Fibroblast of mammary gland (primary cell): ENCODE measurements at regions not wholly inside any gene's neighbourhood (a gene's known extent, or its start where the extent isn't known, plus 50 kb on each side); places are given as distances from the start of the nearest gene placed in this dataset.

ENCODE experiments used
- DNase-seq: peaks from one replicate; pipeline ENCODE4 v3.0.0-alpha.2; 2010; ENCODE audit warnings: low read depth
- H3K4me3 ChIP-seq: 2 replicates; pipeline ENCODE4 v1.5.1; 2011; ENCODE audit warnings: low read depth, mild to moderate bottlenecking, low read length, moderate library complexity; ENCODE audit not compliant: control insufficient read depth
- TF ChIP-seq, protein P1 (sequence below): conservative IDR thresholded peaks from 2 replicates; pipeline ENCODE4 v1.5.1; 2011; ENCODE audit warnings: low read depth, low read length, inconsistent platforms; ENCODE audit not compliant: control insufficient read depth, insufficient read depth

DNA sequence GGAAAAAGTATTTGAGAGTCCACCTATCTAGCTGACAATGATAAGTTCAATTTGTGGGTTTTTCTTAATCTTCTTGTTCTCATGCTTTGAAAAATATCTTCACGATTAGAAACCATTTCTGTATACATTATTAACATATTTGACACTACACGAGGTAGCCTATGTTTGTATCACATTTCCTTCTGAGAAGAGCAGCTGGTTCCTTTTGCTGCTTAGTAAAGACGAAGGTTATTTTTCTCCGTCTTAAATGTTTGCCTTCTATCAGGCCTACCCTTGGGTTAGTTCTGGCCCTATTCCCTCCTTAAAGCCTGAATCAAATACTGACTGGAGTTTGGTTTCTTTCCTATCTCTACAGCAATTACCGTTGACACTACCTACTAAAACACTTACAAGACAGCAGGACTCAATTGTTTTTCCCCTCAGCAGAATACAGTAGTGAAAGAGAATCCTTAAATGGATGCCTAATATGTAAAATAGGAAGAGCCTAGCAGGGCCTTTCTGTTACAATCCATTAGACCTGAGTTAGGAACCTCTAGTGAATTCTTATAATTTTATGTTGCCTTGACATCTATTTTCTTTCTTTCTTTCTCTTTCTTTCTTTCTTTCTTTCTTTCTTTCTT, 790.4 kb downstream of the EPHA4 start:
- TF ChIP-seq, protein P1, sequence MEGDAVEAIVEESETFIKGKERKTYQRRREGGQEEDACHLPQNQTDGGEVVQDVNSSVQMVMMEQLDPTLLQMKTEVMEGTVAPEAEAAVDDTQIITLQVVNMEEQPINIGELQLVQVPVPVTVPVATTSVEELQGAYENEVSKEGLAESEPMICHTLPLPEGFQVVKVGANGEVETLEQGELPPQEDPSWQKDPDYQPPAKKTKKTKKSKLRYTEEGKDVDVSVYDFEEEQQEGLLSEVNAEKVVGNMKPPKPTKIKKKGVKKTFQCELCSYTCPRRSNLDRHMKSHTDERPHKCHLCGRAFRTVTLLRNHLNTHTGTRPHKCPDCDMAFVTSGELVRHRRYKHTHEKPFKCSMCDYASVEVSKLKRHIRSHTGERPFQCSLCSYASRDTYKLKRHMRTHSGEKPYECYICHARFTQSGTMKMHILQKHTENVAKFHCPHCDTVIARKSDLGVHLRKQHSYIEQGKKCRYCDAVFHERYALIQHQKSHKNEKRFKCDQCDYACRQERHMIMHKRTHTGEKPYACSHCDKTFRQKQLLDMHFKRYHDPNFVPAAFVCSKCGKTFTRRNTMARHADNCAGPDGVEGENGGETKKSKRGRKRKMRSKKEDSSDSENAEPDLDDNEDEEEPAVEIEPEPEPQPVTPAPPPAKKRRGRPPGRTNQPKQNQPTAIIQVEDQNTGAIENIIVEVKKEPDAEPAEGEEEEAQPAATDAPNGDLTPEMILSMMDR, result no peak
- DNase-seq, result no peak
- H3K4me3 ChIP-seq, result no peak overlapping the region

DNA sequence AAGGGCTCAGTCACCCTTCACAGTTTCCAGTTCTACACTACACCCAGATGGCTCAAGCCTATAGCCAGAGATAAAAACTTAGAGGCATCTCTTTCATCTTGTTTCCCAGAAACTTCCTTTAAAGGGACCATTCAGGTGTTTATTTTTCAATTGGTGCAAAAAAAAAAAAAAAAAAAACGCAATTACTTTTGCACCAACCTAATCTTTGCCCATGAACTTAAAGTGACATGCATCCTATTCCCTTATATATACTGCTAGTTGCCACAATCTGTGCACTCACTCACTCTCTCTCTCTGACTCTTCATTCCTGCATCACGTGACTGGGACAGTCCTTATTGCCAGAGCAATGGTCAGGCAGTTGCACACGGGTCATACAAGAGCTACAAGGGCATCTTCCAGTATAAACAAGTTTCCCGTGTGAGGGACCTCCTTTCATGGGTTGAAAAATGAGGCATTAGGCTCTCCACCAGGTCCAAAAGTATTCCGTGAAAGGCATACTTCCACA, 789.4 kb downstream of the EPHA4 start:
- H3K4me3 ChIP-seq, result no peak overlapping the region
- no peak for DNase-seq
- TF ChIP-seq, protein P1, result no peak

DNA sequence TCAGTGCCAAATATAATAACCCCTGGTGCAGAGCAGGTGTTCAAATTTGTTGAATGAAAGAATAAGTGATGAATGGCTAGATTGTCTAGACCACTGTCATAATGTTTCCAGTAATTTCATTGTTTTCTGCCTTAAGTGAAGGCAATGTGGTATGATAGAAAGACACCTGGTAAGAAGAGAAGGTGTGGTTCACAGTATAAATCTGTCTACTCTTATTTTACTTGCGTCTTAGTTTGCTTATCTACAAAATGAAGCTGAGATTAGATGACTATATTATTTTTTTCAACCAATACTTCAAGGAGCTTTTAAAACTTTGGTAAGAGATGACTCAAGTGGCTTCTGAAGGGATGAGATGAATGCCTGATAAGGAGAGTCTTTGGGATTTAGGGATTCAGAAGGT, 788.4 kb downstream of the EPHA4 start:
- no peak overlapping the region for H3K4me3 ChIP-seq
- no peak for DNase-seq
- TF ChIP-seq, protein P1, result no peak

- DNase-seq, result no peak
- TF ChIP-seq, protein P1, result no peak
- H3K4me3 ChIP-seq, result no peak overlapping the region
These were observed 786.9 kb downstream of the EPHA4 start for GRCh38 chr2:220785178-220785577.

DNA sequence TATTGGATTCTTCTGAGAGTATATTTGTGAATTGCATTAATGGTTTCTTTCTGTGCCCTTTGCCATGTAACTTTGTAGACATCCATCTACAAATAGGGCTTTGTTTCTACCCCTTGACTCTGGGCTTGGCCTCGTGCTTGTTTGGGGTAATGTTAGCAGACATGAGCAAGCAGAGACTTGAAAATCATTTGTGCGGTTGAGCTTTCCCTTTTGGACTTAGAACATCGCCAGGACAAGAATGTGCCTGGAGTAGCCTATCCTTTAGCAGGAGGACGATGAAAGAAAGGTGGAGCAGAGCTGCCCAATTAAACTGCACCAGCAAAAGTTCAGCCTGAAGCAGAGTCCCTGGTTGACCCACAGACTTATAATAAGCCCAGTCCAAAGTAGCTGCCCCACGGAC, 785.9 kb downstream of the EPHA4 start:
- TF ChIP-seq, protein P1, result no peak
- no peak overlapping the region for H3K4me3 ChIP-seq

GRCh38 chr2:220787251-220787650, 784.9 kb downstream of the EPHA4 start:
- TF ChIP-seq, protein P1, result no peak
- no peak for DNase-seq
- no peak overlapping the region for H3K4me3 ChIP-seq

More for the DNA sequence above, 785.9 kb downstream of the EPHA4 start:
- DNase-seq, result no peak
